Peyer's patch (tissue), 4 donors: ENCODE measurements at regions not wholly inside any gene's neighbourhood (a gene's known extent, or its start where the extent isn't known, plus 50 kb on each side); places are given as distances from the start of the nearest gene placed in this dataset.
A peak's percentile ranks its signal among the peaks of the same experiment; 100 is the strongest.

ENCODE experiments used
- CTCF ChIP-seq, 6 experiments: fragments of 450-650 bp in 4 of 6; fragments of 200-600 bp in 2 of 6; sonication (generic) in 1 of 6; IDR thresholded peaks; one replicate each; pipeline ENCODE4 v1.5.1; 2017 to 2019; ENCODE audit warnings: antibody characterized with exemption in 6 of 6, mild to moderate bottlenecking in 3 of 6, moderate library complexity in 1 of 6
- POLR2A ChIP-seq, 2 donors: fragments of 450-650 bp; IDR thresholded peaks; one replicate each; pipeline ENCODE4 v1.5.1; 2017; ENCODE audit warnings: antibody characterized with exemption in 2 of 2, mild to moderate bottlenecking in 2 of 2, moderate library complexity in 2 of 2

- peak in 1 of 6 experiments; percentile 14 for TF ChIP-seq CTCF (IDR thresholded peaks at IDR 0.05)
- no peak for TF ChIP-seq POLR2A (IDR thresholded peaks at IDR 0.05)
Measured at GRCh38 chr3:72310419-72311380, 525.8 kb upstream of the PROK2 start.
